Stimulated activated naive CD8-positive, alpha-beta T cell treated with anti-CD3 and anti-CD28 coated beads, Interleukin-15, Interleukin-2, amounts not matched to agents 100 ng/mL and 50 ng/mL, for 24 hours (primary cell): ENCODE measurements at regions not wholly inside any gene's neighbourhood (a gene's known extent, or its start where the extent isn't known, plus 50 kb on each side); places are given as distances from the start of the nearest gene placed in this dataset.
"Not testable (repeated sequence)": the region's sequence is repeated elsewhere in the genome, so short reads cannot be mapped to it uniquely, and the experiment has no call there.

Experiments used
- H3K27ac Mint-ChIP-seq: one replicate; pipeline ENCODE4 v1.8.0; 2021; ENCODE audit warnings: mild to moderate bottlenecking, mixed read lengths
- H3K27me3 Mint-ChIP-seq: one replicate; pipeline ENCODE4 v1.8.0; 2021; ENCODE audit warnings: mixed read lengths
- H3K36me3 Mint-ChIP-seq: one replicate; pipeline ENCODE4 v1.8.0; 2021; ENCODE audit warnings: low read depth, mixed read lengths
- H3K4me1 Mint-ChIP-seq: one replicate; pipeline ENCODE4 v1.8.0; 2021; ENCODE audit warnings: low read depth, mixed read lengths
- H3K4me3 Mint-ChIP-seq: one replicate; pipeline ENCODE4 v1.8.0; 2021; ENCODE audit warnings: mild to moderate bottlenecking, mixed read lengths
- H3K9me3 Mint-ChIP-seq: one replicate; pipeline ENCODE4 v1.8.0; 2021; ENCODE audit warnings: mixed read lengths

DNA sequence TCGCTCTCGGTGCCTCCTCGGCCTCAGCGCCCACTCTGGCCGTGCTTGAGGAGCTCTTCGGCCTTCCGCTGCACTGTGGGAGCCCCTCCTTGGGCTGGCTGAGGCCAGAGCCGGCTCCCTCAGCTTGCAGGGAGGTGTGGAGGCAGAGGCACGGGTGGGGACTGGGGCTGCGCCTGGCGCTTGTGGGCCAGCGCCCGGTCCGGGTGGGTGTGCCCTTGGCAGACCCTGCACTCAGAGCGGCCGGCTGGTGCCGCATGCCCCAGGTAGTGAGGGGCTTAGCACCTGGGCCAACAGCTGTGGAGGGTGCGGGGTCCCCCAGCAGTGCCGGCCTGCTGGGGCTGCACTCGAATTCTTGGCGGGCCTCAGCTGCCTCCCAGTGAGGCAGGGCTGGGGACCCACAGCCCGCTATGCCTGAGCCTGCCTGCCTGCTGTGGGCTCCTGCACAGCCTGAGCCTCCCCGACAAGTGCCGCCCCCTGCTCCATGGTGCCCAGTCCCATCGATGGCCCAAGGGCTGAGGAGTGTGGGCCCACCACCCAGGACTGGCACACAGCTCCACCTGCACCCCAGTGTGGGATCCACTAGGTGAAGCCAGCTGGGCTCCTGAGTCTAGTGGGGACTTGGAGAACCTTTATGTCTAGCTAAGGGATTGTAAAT, 2085.2 kb upstream of the ACO1 start:
- no peak overlapping the region for H3K4me3 Mint-ChIP-seq
- no peaks in the 10 kb centered on the region for H3K4me1 Mint-ChIP-seq
- no peak overlapping the region for H3K27ac Mint-ChIP-seq
- no peaks in the 10 kb centered on the region for H3K36me3 Mint-ChIP-seq
- no peaks in the 10 kb centered on the region for H3K9me3 Mint-ChIP-seq
- H3K27me3 Mint-ChIP-seq: no peaks in the 10 kb centered on the region

DNA sequence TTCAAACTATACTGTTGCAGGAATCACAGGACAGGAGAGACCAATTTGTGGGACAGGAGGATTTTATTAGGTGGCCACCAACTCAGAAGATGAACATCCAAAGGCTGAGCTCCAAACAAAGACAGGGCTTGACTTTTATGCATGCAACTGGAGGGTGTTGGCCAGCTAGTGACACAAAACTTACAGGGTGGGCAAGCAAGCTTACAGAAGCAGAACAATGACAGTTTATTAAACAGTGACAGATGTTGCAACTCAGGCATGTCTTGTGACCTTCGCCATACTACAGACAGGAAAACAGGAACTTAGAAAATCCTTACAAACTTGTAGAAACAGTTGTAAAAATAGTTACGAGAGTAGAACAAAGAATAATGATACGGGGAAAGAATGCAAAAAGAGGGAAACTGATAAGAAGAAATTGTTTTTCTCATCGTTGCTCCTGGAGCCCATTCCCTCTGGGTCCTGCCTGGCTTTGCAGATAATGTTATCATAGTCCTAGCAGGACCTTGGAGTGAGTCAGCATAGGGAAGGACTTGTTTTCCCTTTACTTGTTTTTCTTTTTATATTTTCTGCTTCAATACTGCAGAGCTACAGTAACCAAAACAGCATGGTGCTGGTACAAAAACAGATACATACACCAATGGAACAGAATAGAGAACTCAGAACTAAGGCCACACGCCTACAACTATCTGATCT, 2083.0 kb upstream of the ACO1 start:
- Mint-ChIP-seq H3K27ac (no peak overlapping the region), H3K36me3 (no peaks in the 10 kb centered on the region), H3K4me1 (no peaks in the 10 kb centered on the region), H3K9me3 (no peaks in the 10 kb centered on the region), H3K27me3 (no peaks in the 10 kb centered on the region), H3K4me3 (no peak overlapping the region)

DNA sequence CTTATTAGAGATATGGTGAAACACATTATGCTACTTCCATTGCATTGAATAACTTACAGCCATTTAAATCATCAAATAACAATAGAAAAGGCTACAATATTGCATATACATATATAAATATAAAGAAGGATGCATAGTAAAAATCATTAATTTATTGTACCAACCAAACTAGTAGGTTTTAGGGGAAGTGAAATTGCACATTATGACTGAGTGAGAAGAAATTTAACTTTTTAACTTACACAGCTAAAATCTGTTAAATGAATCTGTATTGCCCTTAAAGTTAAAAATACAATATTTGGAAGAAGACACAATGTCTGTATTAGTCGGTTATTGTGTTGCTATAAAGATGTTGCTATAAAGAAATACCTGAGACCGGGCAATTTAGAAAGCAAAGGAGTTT, 2073.7 kb upstream of the ACO1 start:
- Mint-ChIP-seq H3K27me3 (no peaks in the 10 kb centered on the region), H3K9me3 (no peaks in the 10 kb centered on the region), H3K4me1 (no peaks in the 10 kb centered on the region), H3K27ac (no peak overlapping the region), H3K4me3 (no peak overlapping the region), H3K36me3 (no peaks in the 10 kb centered on the region)

DNA sequence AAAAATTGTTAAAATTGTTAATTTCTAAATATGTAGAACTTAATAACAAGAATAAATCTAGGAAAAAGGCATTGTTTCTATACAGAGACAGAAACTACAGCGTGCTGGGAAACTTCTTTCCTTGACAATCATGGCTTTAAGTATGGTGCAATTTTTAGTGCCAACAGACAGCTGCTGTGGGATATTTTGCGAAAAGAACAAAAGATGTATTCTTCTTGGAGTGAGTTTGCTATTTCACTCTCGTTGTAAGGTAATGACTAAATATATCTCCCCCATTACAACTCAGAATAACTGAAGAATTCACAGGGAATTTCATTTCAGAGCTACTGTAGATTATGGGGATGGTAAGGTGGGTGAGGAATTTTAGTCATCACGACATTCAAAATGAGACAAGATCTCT, 2055.0 kb upstream of the ACO1 start:
- Mint-ChIP-seq H3K27ac (no peak overlapping the region), H3K36me3 (no peaks in the 10 kb centered on the region), H3K4me3 (no peak overlapping the region), H3K4me1 (no peaks in the 10 kb centered on the region), H3K9me3 (no peaks in the 10 kb centered on the region), H3K27me3 (no peaks in the 10 kb centered on the region)

DNA sequence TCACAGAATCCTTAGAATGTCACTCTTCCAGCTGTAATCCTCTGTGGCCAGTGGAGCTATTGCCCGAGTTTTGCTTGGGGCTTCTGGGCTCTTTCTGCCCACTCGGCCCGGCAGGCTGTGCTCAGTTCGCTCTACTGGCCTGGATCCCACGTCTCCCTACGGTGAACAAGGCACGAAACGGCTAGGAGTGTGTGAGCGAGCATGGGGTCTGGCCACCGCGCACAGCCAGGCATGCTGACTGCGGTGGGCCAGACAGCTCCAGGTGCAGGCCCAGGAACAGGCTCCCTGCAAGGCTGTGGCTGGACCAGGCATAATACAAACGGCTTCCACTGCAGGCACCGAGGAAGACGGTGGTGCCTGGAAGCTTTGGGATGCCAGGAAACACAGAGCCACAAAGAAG, 2035.5 kb upstream of the ACO1 start:
- Mint-ChIP-seq H3K4me3 (no peak overlapping the region), H3K27me3 (no peaks in the 10 kb centered on the region), H3K36me3 (no peaks in the 10 kb centered on the region), H3K9me3 (no peaks in the 10 kb centered on the region), H3K27ac (no peak overlapping the region), H3K4me1 (no peaks in the 10 kb centered on the region)

DNA sequence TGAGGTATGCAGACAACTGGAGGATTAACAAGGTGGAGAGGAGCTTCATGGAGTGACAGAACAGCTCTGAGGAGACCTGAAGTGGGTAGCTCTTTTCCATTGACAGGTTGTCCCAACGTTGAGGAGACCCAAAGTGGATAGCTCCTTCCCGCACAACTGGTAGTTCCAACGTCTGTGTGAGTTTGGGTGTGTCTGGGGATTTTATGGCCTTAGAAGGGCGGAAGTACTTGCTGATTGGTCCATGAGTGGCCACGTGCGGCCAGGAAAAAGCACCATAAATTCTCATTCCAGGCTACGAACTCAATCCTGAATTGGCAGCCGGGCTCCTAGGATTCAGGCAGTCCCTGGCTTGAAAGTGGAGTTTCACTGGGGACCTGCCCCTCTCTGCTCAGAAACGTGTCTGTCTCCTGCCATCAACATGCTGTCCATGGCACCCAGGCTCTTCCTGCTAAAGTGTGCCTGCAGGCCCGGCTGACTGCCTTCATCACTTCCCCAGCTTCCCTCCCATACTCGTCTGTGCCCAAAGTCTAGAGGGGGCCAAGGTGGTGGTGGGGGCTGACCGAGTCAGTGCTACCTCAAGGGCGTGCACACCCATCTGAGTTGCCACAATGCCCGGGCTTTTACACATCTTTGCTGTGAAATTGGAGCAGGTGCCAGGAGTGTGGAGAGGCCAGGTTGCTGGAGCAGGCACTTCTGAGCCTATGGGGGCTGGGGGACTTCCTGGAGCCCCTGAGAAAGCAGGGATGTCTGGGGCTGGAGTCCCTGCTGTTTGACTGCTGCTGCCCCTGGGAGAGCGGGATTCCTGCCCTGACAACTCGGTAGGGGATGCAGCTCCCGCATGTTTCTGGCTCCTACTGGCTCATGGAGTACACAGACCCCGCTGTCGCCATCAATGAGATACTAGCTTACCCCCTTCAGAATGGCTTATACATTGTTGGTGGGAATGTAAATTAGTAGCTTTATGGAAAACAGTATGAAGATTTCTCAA, 2034.6 kb upstream of the ACO1 start:
- no peak overlapping the region for H3K4me3 Mint-ChIP-seq
- H3K27ac Mint-ChIP-seq: no peak overlapping the region
- H3K9me3 Mint-ChIP-seq: no peaks in the 10 kb centered on the region
- H3K36me3 Mint-ChIP-seq: no peaks in the 10 kb centered on the region
- H3K4me1 Mint-ChIP-seq: no peaks in the 10 kb centered on the region
- no peaks in the 10 kb centered on the region for H3K27me3 Mint-ChIP-seq

DNA sequence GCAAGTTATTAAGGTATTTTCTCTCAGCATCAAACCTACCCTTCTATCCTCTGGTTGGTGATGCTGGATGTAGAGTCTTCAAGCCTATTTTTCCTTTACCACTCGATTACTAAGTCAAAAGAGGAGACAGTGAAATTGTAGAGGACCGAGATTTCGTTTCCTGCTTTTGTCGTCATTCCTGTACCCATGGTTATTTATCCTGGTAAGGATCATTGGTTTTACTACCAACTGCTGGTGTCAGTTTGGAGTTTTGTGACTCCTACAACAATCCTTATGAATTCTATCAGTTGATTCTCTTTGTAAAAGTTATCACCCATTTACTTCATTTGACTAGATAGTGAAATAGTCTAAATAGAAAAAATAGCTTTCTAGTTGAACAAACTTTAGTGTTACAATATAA, 2028.2 kb upstream of the ACO1 start:
- Mint-ChIP-seq H3K9me3 (no peaks in the 10 kb centered on the region), H3K36me3 (no peaks in the 10 kb centered on the region), H3K27me3 (no peaks in the 10 kb centered on the region), H3K4me1 (no peaks in the 10 kb centered on the region), H3K27ac (no peak overlapping the region), H3K4me3 (no peak overlapping the region)

DNA sequence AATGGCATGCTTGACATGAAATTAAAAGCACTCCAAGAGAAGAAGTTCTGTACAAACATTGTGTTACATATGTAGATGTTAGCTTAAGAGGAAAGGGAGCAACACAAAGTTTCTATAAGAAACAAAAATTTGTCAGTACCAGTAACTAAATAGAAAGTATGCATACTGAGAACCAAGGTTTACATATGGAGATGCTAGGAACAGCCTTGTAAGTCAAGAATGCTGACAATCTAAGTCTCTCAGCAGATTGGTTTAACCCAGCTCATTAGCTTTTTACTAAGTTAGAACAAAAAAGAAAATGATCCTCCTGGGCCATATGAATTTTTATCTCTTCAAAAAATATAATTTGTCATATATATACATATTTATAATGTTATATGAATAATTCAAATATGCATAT, 2022.1 kb upstream of the ACO1 start:
- Mint-ChIP-seq H3K4me3 (no peak overlapping the region), H3K36me3 (no peaks in the 10 kb centered on the region), H3K9me3 (no peaks in the 10 kb centered on the region), H3K27me3 (no peaks in the 10 kb centered on the region), H3K27ac (no peak overlapping the region), H3K4me1 (no peaks in the 10 kb centered on the region)

DNA sequence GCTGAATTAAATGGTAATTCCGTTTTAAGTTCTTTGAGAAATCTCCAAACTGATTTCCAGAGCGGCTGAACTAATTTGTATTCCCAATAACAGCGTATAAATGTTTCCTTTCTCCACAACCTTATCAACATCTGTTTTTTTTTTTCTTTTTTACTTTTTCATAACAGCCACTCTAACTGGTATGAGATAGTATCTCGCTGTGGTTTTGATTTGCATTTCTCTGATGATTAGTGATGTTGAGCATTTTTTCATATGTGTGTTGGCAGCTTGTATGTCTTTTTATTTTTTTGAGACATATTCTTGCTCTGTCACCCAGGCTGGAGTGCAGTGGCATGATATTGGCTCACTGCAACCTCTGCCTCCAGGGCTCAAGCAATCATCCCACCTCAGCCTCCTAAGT, 2018.3 kb upstream of the ACO1 start:
- not testable (repeated sequence) for H3K36me3 Mint-ChIP-seq, H3K9me3 Mint-ChIP-seq, H3K27me3 Mint-ChIP-seq, H3K27ac Mint-ChIP-seq, H3K4me1 Mint-ChIP-seq, H3K4me3 Mint-ChIP-seq

DNA sequence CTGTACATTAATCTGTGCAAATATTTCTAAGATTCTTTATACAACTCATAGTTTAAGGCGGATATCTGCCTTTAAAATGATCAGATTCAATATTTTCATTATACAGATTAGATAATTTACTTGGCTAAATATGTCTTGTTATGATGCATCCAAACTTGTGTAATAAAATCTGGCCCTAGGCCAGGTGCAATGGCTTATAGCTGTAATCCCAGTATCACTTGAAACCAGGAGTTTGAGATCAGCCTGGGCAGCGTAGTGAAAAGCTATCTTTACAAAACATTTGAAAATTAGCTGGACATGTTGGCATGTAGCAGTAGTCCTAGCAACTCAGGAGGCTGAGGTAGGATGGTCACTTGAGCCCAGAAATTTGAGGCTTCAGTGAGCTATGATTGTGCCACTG, 2002.2 kb upstream of the ACO1 start:
- no peaks in the 10 kb centered on the region for H3K27me3 Mint-ChIP-seq

DNA sequence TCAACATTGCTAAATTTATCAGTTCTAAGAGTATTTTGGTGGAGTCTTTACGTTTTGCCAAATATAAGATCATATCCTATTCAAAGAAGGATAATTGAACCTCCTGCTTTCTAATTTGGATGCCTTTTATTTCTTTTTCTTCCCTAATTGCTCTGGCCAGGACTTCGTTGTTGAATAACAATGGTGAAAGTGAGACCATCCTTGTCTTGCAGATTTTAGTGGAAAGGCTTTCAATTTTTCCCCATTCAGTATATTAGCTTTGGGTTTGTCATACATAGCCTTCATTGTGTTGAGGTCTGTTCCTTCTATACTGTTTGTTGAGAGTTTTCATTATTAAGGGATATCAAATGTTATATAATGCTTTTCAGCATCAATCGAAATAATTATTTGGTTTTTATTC, 1974.2 kb upstream of the ACO1 start:
- Mint-ChIP-seq H3K4me3 (no peak overlapping the region), H3K9me3 (peaks cover 25% of the 10 kb centered on the region)

More for the DNA sequence above, 2002.2 kb upstream of the ACO1 start:
- Mint-ChIP-seq H3K4me3 (no peak overlapping the region), H3K9me3 (no peaks in the 10 kb centered on the region), H3K4me1 (no peaks in the 10 kb centered on the region), H3K36me3 (no peaks in the 10 kb centered on the region), H3K27ac (no peak overlapping the region)

DNA sequence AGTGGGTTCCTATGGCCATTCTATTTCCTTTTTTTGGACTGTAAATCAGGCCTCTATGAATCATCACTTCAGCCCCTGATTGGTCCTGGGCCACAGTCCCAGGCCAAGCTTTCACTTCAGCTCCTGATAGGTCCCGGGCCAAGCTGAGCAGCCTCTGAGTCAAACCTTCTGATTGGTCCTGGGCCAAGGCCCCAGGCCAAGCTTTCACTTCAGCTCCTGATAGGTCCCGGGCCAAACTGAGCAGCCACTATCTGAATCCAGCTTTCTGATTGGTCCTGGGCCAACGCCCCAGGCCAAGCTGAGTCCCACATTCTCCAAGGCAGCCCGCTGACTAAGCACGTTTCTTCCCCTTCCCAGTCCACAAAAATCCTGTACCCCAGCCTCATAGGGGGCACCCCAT, 1972.9 kb upstream of the ACO1 start:
- Mint-ChIP-seq H3K9me3 (peaks cover 25% of the 10 kb centered on the region), H3K27ac (no peak overlapping the region), H3K4me3 (no peak overlapping the region), H3K36me3 (no peaks in the 10 kb centered on the region), H3K4me1 (no peaks in the 10 kb centered on the region), H3K27me3 (no peaks in the 10 kb centered on the region)

More for the DNA sequence above, 1974.2 kb upstream of the ACO1 start:
- Mint-ChIP-seq H3K27me3 (no peaks in the 10 kb centered on the region), H3K27ac (no peak overlapping the region), H3K36me3 (no peaks in the 10 kb centered on the region), H3K4me1 (no peaks in the 10 kb centered on the region)

DNA sequence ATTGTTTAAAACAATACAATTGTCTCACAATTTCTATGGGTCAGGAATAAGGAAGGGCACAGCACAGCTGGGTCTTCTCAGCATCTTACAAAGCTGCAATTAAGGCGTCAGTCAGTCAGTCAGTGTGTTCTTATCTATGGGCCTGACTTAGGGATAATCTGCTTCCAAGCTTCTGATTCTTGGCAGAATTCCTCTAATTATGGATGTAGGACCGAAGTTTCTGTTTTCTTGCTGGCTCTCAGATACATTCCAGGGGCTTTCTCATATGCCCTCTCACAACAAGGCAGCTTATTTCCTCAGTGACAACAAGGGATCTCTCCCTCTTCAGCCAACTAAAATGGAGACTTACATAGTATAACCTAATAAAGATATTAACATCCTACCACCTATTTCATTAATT, 1925.3 kb upstream of the ACO1 start:
- no peaks in the 10 kb centered on the region for H3K4me1 Mint-ChIP-seq

DNA sequence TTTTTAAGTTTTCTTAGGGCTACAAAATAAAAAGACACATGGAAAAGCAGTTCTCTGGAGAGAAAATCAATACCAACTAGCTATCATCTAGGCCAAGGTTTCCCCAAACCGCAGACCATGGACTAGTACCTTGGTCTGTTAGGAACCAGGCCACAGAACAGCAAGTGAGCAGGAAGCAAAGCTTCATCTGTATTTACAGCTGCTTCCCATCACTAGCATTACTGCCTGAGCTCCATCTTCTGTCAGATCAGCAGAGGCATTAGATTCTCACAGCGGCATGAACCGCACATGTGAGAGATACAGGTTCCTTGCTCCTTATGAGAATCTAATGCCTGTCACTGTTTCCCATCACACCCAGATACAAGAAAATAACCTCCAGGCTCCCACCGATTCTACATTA, 1907.6 kb upstream of the ACO1 start:
- Mint-ChIP-seq H3K36me3 (no peaks in the 10 kb centered on the region), H3K4me3 (no peak overlapping the region), H3K27ac (no peak overlapping the region), H3K4me1 (no peaks in the 10 kb centered on the region), H3K27me3 (no peaks in the 10 kb centered on the region), H3K9me3 (no peaks in the 10 kb centered on the region)

More for the DNA sequence above, 1925.3 kb upstream of the ACO1 start:
- Mint-ChIP-seq H3K9me3 (peaks cover 6% of the 10 kb centered on the region), H3K27me3 (no peaks in the 10 kb centered on the region), H3K4me3 (no peak overlapping the region), H3K27ac (no peak overlapping the region), H3K36me3 (no peaks in the 10 kb centered on the region)

DNA sequence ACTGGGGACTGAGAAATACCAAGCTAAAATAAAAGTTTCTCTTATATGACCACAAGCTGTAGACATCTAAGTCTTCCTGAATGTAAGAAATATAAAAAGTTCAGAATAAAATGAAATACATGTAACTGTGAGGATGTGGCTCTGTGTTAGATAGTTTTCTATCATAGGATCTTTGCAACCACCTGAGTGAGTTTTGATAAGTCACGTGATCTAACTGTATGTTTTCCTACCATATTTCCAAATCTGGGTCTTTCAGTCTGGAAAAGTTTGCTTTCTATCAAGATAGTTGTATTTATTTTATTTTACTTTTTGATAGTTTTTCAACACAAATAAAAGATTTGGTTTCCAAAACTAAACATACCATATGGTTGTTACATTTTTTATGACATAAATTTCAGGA, 1905.8 kb upstream of the ACO1 start:
- Mint-ChIP-seq H3K36me3 (no peaks in the 10 kb centered on the region), H3K4me1 (no peaks in the 10 kb centered on the region), H3K4me3 (no peak overlapping the region), H3K27me3 (no peaks in the 10 kb centered on the region), H3K27ac (no peak overlapping the region), H3K9me3 (no peaks in the 10 kb centered on the region)
